ENCODE measurements at regions not wholly inside any gene's neighbourhood (a gene's known extent, or its start where the extent isn't known, plus 50 kb on each side); places are given as distances from the start of the nearest gene placed in this dataset.
"Not testable (repeated sequence)": the region's sequence is repeated elsewhere in the genome, so short reads cannot be mapped to it uniquely, and the experiment has no call there.

GRCh38 chr2:234701841-234702240 is 205.0 kb upstream of the ARL4C start:
- in situ Hi-C loops (cut with MboI; ENCODE audit: low sequenced_read_pairs), result no loop called here

- in situ Hi-C loops (cut with MboI; ENCODE audit: low sequenced_read_pairs), result no loop called here
Observed at GRCh38 chr2:234701421-234701820, 204.5 kb upstream of the ARL4C start.

GRCh38 chr2:234699456-234699855 is 202.6 kb upstream of the ARL4C start:
- in situ Hi-C loops (cut with MboI; ENCODE audit: low sequenced_read_pairs), result no loop called here

- in situ Hi-C loops (cut with MboI; ENCODE audit: low sequenced_read_pairs), result not testable (repeated sequence)
Observed at GRCh38 chr2:234697300-234697876, 200.5 kb upstream of the ARL4C start.

GRCh38 chr2:234695981-234696380 is 199.1 kb upstream of the ARL4C start:
- in situ Hi-C loops (cut with MboI; ENCODE audit: low sequenced_read_pairs), result no loop called here

GRCh38 chr2:234694244-234695013 is 197.5 kb upstream of the ARL4C start:
- in situ Hi-C loops (cut with MboI; ENCODE audit: low sequenced_read_pairs), result no loop called here

GRCh38 chr2:234693681-234694190 is 196.9 kb upstream of the ARL4C start:
- in situ Hi-C loops (cut with MboI; ENCODE audit: low sequenced_read_pairs), result not testable (repeated sequence)

- in situ Hi-C loops (cut with MboI; ENCODE audit: low sequenced_read_pairs), result not testable (repeated sequence)
Observed at GRCh38 chr2:234693191-234693590, 196.3 kb upstream of the ARL4C start.

GRCh38 chr2:234691968-234692955 is 195.4 kb upstream of the ARL4C start:
- in situ Hi-C loops (cut with MboI; ENCODE audit: low sequenced_read_pairs), result no loop called here

- in situ Hi-C loops (cut with MboI; ENCODE audit: low sequenced_read_pairs), result no loop called here
Observed at GRCh38 chr2:234691214-234691575, 194.3 kb upstream of the ARL4C start.

GRCh38 chr2:234690569-234691213 is 193.8 kb upstream of the ARL4C start:
- in situ Hi-C loops (cut with MboI; ENCODE audit: low sequenced_read_pairs), result no loop called here

GRCh38 chr2:234689911-234690379 is 193.1 kb upstream of the ARL4C start:
- in situ Hi-C loops (cut with MboI; ENCODE audit: low sequenced_read_pairs), result no loop called here

- in situ Hi-C loops (cut with MboI; ENCODE audit: low sequenced_read_pairs), result no loop called here
Observed at GRCh38 chr2:234687718-234688475, 191.0 kb upstream of the ARL4C start.

GRCh38 chr2:234686088-234686890 is 189.4 kb upstream of the ARL4C start:
- in situ Hi-C loops (cut with MboI; ENCODE audit: low sequenced_read_pairs), result no loop called here

GRCh38 chr2:234684466-234684865 is 187.6 kb upstream of the ARL4C start:
- in situ Hi-C loops (cut with MboI; ENCODE audit: low sequenced_read_pairs), result no loop called here

- in situ Hi-C loops (cut with MboI; ENCODE audit: low sequenced_read_pairs), result no loop called here
Observed at GRCh38 chr2:234683950-234684349, 187.1 kb upstream of the ARL4C start.

- in situ Hi-C loops (cut with MboI; ENCODE audit: low sequenced_read_pairs), result no loop called here
Observed at GRCh38 chr2:234682492-234683228, 185.8 kb upstream of the ARL4C start.

Data from HL-60/S4 treated with retinoic acid at 250 ng/mL for 4 days and 3 days (cell line).